ENCODE measurements at regions not wholly inside any gene's neighbourhood (a gene's known extent, or its start where the extent isn't known, plus 50 kb on each side); places are given as distances from the start of the nearest gene placed in this dataset.

GRCh38 chr7:77479536-77480088 lies 57.5 kb upstream of the PTPN12 start:
- TF ChIP-seq, protein P1, sequence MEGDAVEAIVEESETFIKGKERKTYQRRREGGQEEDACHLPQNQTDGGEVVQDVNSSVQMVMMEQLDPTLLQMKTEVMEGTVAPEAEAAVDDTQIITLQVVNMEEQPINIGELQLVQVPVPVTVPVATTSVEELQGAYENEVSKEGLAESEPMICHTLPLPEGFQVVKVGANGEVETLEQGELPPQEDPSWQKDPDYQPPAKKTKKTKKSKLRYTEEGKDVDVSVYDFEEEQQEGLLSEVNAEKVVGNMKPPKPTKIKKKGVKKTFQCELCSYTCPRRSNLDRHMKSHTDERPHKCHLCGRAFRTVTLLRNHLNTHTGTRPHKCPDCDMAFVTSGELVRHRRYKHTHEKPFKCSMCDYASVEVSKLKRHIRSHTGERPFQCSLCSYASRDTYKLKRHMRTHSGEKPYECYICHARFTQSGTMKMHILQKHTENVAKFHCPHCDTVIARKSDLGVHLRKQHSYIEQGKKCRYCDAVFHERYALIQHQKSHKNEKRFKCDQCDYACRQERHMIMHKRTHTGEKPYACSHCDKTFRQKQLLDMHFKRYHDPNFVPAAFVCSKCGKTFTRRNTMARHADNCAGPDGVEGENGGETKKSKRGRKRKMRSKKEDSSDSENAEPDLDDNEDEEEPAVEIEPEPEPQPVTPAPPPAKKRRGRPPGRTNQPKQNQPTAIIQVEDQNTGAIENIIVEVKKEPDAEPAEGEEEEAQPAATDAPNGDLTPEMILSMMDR (IDR thresholded peaks at IDR 0.05; ENCODE audit: poor library complexity), result no peak
- TF ChIP-seq EZH2 (IDR thresholded peaks at IDR 0.05; ENCODE audit: borderline replicate concordance) (no peak), EZH2phosphoT487 (IDR thresholded peaks at IDR 0.05; ENCODE audit: low read depth, severe bottlenecking, unreplicated experiment) (no peak)
- H3K27me3 ChIP-seq, result no peaks in the 10 kb centered on the region
- H3K79me2 ChIP-seq, result no peaks in the 10 kb centered on the region
- H3K4me3 ChIP-seq, result no peak overlapping the region
- peak; percentile 17 for DNase-seq (ENCODE audit: low spot score)
- H3K9me2 ChIP-seq (replicated peaks; ENCODE audit: insufficient read depth), result no peaks in the 10 kb centered on the region
- H2AFZ ChIP-seq, result no peak overlapping the region
- WGBS (ENCODE audit: low lambda C conversion rate, missing lambda C conversion rate), result 72% methylated on average over 3 of the region's 3 CpGs
- H3K4me1 ChIP-seq (ENCODE audit: insufficient read depth), result peaks cover 5% of the 10 kb centered on the region
- H3K27ac ChIP-seq, result peak overlapping the region; percentile 13
- H4K20me1 ChIP-seq (ENCODE audit: insufficient read depth, poor library complexity, severe bottlenecking), result no peaks in the 10 kb centered on the region
- no peaks in the 10 kb centered on the region for H3K9me3 ChIP-seq (ENCODE audit: low read depth)
- H3K4me2 ChIP-seq, result no peak overlapping the region
- H3K36me3 ChIP-seq (replicated peaks; ENCODE audit: insufficient read depth, low read depth), result no peaks in the 10 kb centered on the region

DNA sequence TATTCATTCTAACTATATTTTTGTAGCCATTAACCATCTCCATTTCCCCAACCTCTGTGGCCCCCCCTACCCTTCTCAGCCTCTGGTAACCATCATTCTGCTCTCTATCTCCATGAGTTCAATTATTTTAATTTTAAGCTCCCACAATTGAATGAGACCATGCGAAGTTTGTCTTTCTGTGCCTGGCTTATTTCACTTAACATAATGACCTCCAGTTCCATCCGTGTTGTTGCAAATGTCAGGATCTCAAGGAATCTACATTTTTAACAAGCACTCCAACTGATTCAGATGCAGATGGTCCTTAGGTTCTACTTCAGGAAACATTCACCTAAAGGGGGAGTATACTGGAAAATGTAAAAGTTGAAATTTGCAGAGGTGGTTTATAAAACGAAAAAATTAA lies 60.2 kb upstream of the PTPN12 start:
- no peak for DNase-seq (ENCODE audit: low spot score)
- Histone ChIP-seq H4K20me1 (ENCODE audit: insufficient read depth, poor library complexity, severe bottlenecking) (no peaks in the 10 kb centered on the region), H3K27ac (no peak overlapping the region), H3K36me3 (replicated peaks; ENCODE audit: insufficient read depth, low read depth) (no peaks in the 10 kb centered on the region), H3K4me1 (ENCODE audit: insufficient read depth) (peaks cover 5% of the 10 kb centered on the region), H3K4me3 (no peak overlapping the region), H3K9me2 (replicated peaks; ENCODE audit: insufficient read depth) (no peaks in the 10 kb centered on the region), H3K27me3 (no peaks in the 10 kb centered on the region), H3K9me3 (ENCODE audit: low read depth) (no peaks in the 10 kb centered on the region), H2AFZ (no peak overlapping the region), H3K79me2 (no peaks in the 10 kb centered on the region), H3K4me2 (no peak overlapping the region)
- 55% methylated on average over 3 of the region's 3 CpGs for WGBS (ENCODE audit: low lambda C conversion rate, missing lambda C conversion rate)
- TF ChIP-seq EZH2phosphoT487 (IDR thresholded peaks at IDR 0.05; ENCODE audit: low read depth, severe bottlenecking, unreplicated experiment), result no peak
- no peak for TF ChIP-seq EZH2 (IDR thresholded peaks at IDR 0.05; ENCODE audit: borderline replicate concordance)
- TF ChIP-seq, protein P1 (IDR thresholded peaks at IDR 0.05; ENCODE audit: poor library complexity), result no peak

GRCh38 chr7:77475181-77475580 lies 59.0 kb upstream of the GSAP start:
- no peak overlapping the region for H3K27ac ChIP-seq
- H3K79me2 ChIP-seq, result no peaks in the 10 kb centered on the region
- H2AFZ ChIP-seq, result no peak overlapping the region

More at GRCh38 chr7:77475181-77475580, 59.0 kb upstream of the GSAP start:
- no peak for TF ChIP-seq EZH2 (IDR thresholded peaks at IDR 0.05; ENCODE audit: borderline replicate concordance)
- TF ChIP-seq EZH2phosphoT487 (IDR thresholded peaks at IDR 0.05; ENCODE audit: low read depth, severe bottlenecking, unreplicated experiment), result no peak
- TF ChIP-seq, protein P1 (IDR thresholded peaks at IDR 0.05; ENCODE audit: poor library complexity), result no peak
- H3K4me2 ChIP-seq, result no peak overlapping the region
- H3K9me3 ChIP-seq (ENCODE audit: low read depth), result no peaks in the 10 kb centered on the region
- no peaks in the 10 kb centered on the region for H3K36me3 ChIP-seq (replicated peaks; ENCODE audit: insufficient read depth, low read depth)
- peaks cover 5% of the 10 kb centered on the region for H3K4me1 ChIP-seq (ENCODE audit: insufficient read depth)
- no peaks in the 10 kb centered on the region for H4K20me1 ChIP-seq (ENCODE audit: insufficient read depth, poor library complexity, severe bottlenecking)
- no peaks in the 10 kb centered on the region for H3K9me2 ChIP-seq (replicated peaks; ENCODE audit: insufficient read depth)
- no peak for DNase-seq (ENCODE audit: low spot score)
- no peak overlapping the region for H3K4me3 ChIP-seq
- H3K27me3 ChIP-seq, result no peaks in the 10 kb centered on the region

Measured in hepatocyte (in vitro differentiated cells).